NOMO-1 treated with DMSO at 0.1 percent for 48 hours (cell line): ENCODE measurements at regions not wholly inside any gene's neighbourhood (a gene's known extent, or its start where the extent isn't known, plus 50 kb on each side); places are given as distances from the start of the nearest gene placed in this dataset.
"Not testable (repeated sequence)": the region's sequence is repeated elsewhere in the genome, so short reads cannot be mapped to it uniquely, and the experiment has no call there.

Experiments used
- DNase-seq: peaks from one replicate; lab custom pipeline; 2025; ENCODE audit not compliant: unreplicated experiment; lab: John Stamatoyannopoulos, UW

- no peak for DNase-seq
Measured at GRCh38 chr10:9010093-9010492, 955.6 kb downstream of the GATA3 start.

- DNase-seq = no peak
Measured at GRCh38 chr10:9010931-9011670, 956.6 kb downstream of the GATA3 start.

GRCh38 chr10:9012312-9012711 is 957.8 kb downstream of the GATA3 start:
- DNase-seq = no peak

- no peak for DNase-seq
Measured at GRCh38 chr10:9015005-9015404, 960.5 kb downstream of the GATA3 start.

- DNase-seq = no peak
Measured at GRCh38 chr10:9015447-9015846, 961.0 kb downstream of the GATA3 start.

GRCh38 chr10:9016930-9017329 is 962.4 kb downstream of the GATA3 start:
- DNase-seq = no peak

GRCh38 chr10:9018195-9019173 is 964.0 kb downstream of the GATA3 start:
- DNase-seq = no peak

- DNase-seq = no peak
Measured at GRCh38 chr10:9023206-9023605, 968.7 kb downstream of the GATA3 start.

- DNase-seq = no peak
Measured at GRCh38 chr10:9024210-9024609, 969.7 kb downstream of the GATA3 start.

GRCh38 chr10:9028231-9028630 is 973.7 kb downstream of the GATA3 start:
- no peak for DNase-seq

- no peak for DNase-seq
Measured at GRCh38 chr10:9035355-9035754, 980.9 kb downstream of the GATA3 start.

GRCh38 chr10:9036711-9037204 is 982.3 kb downstream of the GATA3 start:
- DNase-seq = no peak

GRCh38 chr10:9038146-9038714 is 983.7 kb downstream of the GATA3 start:
- DNase-seq = no peak

GRCh38 chr10:9043466-9043865 is 989.0 kb downstream of the GATA3 start:
- no peak for DNase-seq

GRCh38 chr10:9045311-9045710 is 990.8 kb downstream of the GATA3 start:
- DNase-seq = no peak

- no peak for DNase-seq
Measured at GRCh38 chr10:9051328-9051974, 997.0 kb downstream of the GATA3 start.

GRCh38 chr10:9052767-9053166 is 998.3 kb downstream of the GATA3 start:
- no peak for DNase-seq

GRCh38 chr10:9056521-9056920 is 1002.0 kb downstream of the GATA3 start:
- no peak for DNase-seq

GRCh38 chr10:9057293-9057692 is 1002.8 kb downstream of the GATA3 start:
- not testable (repeated sequence) for DNase-seq

- no peak for DNase-seq
Measured at GRCh38 chr10:9060314-9060713, 1005.8 kb downstream of the GATA3 start.

GRCh38 chr10:9061871-9062270 is 1007.4 kb downstream of the GATA3 start:
- DNase-seq = no peak
